ENCODE measurements at regions not wholly inside any gene's neighbourhood (a gene's known extent, or its start where the extent isn't known, plus 50 kb on each side); places are given as distances from the start of the nearest gene placed in this dataset.
"Not testable (repeated sequence)": the region's sequence is repeated elsewhere in the genome, so short reads cannot be mapped to it uniquely, and the experiment has no call there.

DNA sequence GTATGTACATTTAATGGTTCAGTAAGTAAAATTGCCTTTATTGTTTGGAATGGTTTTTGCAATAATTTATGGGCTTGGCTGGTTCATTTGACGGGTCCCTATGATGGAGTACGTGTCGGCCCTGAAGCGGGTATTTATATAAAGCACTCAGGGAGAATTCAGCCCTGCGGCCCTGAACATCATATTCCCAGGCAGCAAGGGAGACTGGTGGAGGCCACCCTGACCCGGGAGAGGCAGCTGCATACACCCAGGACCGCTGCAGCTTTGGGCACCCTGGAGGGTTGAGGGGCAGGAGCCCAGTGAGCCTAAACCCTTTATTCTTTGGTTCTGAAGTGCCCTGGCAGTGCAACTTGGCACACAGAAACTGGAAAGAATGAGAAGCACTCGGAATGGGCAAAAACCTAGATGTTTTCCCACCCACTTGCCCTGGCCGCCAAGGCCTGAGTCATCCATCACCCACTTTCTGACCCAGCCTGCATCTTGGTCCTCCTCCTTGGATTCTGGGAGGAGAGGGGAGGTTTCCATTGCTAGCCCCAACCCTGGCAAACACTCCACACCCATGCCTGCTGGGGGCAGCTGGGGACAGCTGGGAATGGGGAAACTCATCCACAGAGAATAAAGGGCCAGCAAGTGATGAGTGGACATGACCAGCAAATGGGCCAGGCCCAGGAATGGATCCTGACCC is 162.2 kb upstream of the TNRC6C start:
- FAIRE-seq (no peak), DNase-seq (ENCODE audit: extremely low spot score, insufficient read length, low read depth) (no peak)

DNA sequence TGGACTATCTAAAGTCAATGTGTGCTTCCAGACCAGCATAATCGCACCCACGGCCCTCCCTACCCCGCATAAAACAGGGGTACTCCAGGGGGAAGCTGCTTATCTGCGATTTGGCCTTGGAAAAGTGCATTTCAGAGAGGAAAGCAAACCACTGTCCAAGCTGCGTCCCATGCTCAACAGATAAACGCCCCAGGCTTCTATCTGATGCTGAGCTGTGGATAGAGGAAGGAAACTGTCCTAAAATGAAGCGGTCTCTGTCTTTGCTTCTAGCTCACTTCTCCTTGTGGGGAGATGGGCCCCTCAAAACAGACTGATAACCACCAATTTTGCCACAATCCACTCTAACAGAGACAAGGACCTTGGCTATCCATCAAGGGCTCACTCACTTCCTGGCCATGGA is 160.5 kb upstream of the TNRC6C start:
- FAIRE-seq (no peak), DNase-seq (ENCODE audit: extremely low spot score, insufficient read length, low read depth) (no peak)

DNA sequence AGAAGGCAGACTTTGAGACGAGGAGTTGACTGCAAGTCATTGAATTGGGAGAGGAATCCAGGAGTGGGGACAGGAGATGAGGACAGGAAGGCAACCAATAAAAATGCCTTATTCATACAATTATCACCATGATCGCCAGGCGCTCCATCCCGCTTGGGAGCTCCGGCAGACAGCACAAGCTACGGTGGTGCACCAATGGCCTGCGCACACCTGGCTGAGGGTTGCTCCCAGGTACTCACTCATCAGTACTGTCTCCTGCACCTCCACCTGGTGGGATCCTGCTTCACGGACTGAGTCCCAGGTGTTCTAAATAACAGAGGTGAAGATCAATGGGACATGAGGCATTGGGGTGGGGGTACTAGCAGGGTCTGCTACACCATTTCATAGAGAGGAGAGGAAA is 160.0 kb upstream of the TNRC6C start:
- DNase-seq (ENCODE audit: extremely low spot score, insufficient read length, low read depth), result no peak
- no peak for FAIRE-seq

DNA sequence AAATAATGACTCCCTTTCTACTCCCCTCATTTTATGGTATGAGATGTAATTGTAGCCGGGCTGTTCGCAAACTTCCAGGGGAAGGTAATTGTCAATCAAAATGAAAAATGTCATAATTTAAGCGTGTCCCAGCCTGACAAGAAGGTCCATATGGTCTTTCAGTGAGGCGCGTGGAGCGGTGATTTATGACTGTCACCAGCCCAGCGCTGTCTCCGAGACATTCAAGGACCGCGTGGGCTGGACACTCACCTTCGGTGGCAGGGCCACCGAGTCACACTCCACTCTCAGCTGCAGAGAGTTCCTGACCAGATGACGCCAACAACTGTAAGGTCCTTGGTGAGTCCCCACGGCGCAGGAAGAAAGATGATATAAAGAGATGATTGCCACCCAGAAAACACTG is 157.7 kb upstream of the TNRC6C start:
- FAIRE-seq (no peak), DNase-seq (ENCODE audit: extremely low spot score, insufficient read length, low read depth) (no peak)

DNA sequence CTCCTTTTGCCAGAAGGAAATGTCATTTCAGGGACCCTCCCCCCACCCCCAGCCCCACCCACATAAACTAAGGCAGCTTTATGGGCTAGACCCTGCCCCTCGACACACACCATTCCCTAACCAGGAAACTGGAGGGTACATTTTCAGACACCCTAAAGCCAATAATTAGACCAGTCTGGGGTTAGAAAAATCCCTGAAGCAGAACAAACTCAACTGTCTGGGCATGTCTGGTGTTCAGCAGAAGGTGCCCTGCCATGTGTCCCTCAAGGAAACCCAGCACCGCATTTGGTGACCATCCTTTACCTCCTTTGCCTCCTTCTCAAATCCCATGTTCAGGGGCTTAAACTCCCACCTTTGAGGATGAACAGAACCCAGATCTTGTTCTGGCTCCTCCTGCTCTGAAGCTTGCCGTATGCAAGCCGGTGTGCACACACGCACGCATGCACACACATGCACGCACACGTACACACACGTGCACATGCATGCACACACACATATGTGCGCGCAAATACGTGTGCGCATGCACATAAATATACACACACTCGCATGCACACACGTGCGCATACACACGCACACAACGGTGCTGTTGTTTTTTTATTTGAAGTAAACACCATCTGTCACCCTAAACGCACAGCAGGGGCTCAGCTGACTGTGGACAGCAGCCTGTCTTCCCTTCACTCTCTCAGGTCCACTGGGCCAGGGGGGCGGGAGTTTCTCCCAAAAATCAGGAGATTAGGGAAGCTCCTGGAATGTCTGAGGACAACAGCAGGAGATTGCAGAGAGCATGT is 156.8 kb upstream of the TNRC6C start:
- DNase-seq (ENCODE audit: extremely low spot score, insufficient read length, low read depth) (no peak), FAIRE-seq (no peak)

DNA sequence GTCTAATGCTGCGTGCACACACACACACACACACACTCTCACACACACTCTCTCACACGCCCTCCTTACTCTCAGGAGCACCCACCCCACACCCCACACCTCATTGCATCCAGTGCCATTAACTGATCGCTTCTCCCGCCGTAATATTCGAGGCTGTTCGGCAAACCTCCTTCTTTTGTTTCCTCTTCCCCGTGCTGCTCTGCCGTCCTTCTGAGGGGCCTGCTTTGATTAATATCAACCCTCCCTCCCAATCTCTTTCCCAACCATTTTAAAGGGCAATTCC is 156.2 kb upstream of the TNRC6C start:
- no peak for FAIRE-seq
- no peak for DNase-seq (ENCODE audit: extremely low spot score, insufficient read length, low read depth)

DNA sequence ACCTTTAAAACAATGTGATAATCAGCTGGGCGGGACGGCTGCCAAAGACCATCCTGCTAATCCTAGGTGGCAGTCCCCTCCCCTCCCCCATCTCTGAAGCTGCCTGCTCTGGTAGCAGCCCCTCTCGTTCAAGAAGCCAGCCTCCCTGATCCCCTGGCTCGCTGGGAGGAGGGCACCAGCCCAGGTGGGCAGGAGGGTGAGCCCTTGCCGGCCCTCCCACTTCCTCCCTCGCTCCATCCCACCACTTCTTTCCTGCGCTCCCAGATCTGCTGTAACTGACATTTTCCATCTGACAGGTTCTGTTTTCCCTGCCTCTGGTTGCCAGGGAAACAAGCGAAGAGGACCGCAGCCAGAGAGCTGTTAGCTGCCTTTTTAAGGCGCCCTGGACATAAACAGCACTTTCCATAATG is 155.7 kb upstream of the TNRC6C start:
- FAIRE-seq (no peak), DNase-seq (ENCODE audit: extremely low spot score, insufficient read length, low read depth) (no peak)

DNA sequence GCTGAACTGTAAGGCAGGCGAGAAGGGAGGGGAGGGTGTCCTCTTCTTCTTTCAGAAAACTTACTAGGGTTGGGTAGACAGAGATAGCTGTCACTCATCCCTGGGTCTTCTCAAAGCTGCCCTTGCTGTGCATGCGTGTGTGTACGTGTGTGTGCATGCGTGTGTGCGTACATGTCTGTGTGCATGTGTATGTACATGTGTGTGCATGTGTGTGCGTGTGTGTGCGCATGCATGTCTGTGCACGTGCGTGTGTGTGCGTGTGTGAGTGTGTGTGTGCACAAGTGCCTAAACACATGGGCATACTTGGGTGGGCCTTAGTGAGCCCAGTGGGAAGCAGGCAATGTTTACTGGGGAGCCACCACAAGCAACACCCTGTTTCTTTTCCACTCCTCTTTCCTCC is 154.8 kb upstream of the TNRC6C start:
- DNase-seq (ENCODE audit: extremely low spot score, insufficient read length, low read depth) (no peak), FAIRE-seq (no peak)

DNA sequence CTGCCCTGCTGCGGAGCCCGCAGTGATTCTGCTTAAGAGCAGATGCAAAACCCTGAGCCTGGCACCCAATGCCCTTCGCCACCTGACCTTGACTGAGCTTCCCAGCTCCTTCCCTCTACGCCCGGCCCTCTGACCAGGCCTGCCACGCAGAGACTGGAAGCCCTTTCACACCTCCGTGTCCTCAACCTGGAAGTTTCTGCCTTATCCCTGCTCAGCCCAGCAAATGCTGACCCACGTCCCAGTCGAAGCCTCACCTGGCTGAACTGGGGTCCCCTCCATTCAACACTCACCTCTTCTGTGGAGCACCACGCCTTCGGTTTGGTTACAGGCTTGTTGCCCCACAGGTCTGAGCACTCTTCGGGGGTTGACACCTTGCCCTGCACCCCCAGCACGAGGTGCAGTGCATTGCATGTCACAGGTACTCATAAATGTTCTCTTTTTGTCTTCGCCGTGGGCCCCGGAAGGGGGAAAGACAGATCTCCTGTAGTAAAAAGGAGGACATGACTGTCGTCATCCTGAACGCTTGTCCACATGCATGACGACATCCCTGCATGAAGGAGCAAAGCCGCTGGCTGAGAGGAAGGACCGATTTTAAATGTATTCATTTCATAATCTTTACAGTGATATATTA is 153.6 kb upstream of the TNRC6C start:
- DNase-seq (ENCODE audit: extremely low spot score, insufficient read length, low read depth), result no peak
- FAIRE-seq, result no peak

DNA sequence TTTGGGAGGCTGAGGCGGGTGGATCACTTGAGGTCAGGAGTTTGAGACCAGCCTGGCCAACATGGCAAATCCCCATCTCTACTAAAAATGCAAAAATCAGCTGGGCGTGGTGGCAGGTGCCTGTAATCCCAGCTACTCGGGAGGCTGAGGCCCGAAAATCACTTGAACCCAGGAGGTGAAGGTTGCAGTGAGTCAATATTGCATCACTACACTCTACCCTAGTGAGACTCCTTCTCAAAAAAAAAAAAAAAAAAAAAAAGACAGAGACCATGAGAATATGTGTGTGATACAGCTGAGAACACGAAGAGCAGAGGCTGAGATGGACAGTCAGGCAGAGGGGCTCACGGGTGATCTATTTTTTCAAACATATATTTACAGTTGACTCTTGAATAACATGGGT is 152.5 kb upstream of the TNRC6C start:
- DNase-seq (ENCODE audit: extremely low spot score, insufficient read length, low read depth); FAIRE-seq: not testable (repeated sequence)

DNA sequence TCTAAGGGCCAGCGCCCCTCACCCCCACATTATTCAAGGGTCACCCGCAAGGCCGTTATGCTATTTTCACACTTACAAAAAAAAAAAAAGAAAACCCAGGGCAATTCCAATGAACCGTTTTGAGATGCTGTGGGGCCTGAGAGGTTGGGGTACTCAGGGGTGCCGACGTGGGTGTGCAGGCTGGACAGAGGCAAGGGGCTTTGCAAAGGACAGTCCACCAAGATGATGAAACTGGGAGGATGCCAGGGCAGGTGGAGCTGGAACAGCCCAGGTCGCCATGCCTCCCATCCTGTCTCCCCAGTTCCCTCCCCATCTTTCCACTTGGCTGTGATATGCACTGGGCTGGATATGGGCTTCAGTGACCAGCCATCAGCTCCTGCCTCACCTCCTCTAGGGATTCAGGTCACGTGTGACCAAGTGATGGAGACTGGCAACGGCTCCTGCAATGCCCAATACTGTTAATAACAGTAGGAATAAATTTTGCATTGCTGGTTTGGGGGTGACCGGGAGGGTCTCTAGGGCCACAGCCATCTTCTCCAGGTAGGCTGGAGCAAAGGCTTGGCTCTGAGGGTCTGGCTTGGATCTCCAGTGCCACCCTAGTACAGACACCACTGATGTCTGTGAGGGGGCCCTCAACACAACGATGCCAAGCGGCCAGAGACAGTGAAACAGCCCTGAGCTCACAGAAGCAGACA is 151.3 kb upstream of the TNRC6C start:
- DNase-seq (ENCODE audit: extremely low spot score, insufficient read length, low read depth) (no peak), FAIRE-seq (no peak)

DNA sequence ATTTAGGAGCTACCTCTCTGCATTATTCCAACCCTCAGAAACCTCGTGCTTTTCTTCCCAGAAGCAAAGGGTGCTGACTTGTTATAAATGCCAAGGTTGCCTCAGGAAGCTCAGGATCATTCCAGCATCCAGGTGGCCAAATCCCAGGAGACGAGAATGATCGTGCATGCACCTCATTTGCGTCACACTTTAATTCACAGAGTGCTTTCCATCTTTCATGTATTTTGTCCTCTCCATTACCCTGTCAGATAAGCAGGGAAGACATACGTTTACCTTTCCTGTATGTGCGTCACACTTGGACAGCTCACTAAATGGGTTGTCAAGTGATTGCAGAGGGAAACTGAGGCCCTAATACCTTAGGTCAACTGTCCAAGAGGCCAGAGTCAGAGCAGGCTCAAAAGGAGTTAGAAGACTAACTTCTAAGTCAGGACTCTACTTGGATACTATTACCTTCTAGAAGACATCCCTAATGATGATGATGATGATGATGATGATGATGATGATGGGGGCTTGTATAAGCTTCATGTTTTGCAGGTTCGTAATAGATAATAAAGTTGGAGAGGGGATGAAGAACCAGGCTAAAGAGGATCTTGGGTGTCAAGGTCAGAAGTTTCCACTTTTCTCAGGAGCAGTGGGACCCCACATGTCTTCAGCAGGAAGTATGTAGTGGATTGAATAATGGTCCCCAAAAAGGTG is 150.6 kb upstream of the TNRC6C start:
- FAIRE-seq, result no peak
- DNase-seq (ENCODE audit: extremely low spot score, insufficient read length, low read depth), result no peak

DNA sequence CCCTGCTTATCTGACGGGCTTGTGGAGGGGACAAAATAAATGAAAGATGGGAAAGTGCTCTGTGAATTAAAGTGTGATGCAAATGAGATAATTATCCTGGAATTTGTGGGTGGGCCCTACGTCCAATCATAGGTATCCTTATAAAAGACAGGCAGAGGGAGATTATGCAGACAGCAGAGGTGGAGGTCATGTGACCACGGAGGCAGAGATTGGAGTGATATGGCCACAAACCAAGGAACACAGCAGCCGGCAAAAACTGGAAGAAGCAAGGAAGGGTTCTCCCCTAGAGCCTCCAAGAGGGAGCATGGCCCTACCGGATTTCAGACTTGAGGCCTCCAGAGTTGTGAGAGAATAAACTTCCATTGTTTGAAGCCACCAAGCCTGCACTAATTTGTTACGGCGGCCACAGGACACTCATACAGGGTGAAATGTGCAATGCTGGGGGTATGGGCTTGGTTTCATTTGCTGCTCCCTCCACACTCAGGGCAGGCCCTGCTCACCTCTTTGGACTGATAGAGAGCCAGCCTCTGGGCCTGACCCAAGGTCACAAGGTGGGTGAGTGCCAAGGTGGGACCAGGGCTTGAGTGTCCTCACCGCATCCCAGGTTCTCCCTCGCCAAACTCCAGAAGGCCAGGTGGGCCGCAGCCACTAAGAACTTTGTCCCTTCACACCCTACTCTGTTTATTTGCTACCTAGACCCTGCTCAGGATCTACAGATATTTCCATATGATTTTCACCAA is 149.6 kb upstream of the TNRC6C start:
- FAIRE-seq (no peak), DNase-seq (ENCODE audit: extremely low spot score, insufficient read length, low read depth) (no peak)

DNA sequence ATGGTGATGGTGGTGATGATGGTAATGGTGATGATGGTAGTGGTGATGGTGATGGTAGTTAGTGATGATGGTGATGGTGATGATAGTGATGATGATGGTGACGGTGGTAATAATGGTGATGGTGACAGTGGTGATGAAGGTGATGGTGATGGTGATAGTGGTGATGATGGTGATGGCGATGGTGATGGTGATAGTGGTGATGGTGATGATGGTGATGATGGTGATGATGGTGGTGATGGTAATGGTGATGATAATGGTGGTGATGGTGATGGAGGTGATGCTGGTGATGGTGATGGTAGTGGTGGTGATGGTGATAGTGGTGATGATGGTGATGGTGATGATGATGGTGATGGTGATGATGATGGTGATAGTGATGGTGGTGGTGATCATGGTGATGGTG is 148.7 kb upstream of the TNRC6C start:
- FAIRE-seq, result no peak

DNA sequence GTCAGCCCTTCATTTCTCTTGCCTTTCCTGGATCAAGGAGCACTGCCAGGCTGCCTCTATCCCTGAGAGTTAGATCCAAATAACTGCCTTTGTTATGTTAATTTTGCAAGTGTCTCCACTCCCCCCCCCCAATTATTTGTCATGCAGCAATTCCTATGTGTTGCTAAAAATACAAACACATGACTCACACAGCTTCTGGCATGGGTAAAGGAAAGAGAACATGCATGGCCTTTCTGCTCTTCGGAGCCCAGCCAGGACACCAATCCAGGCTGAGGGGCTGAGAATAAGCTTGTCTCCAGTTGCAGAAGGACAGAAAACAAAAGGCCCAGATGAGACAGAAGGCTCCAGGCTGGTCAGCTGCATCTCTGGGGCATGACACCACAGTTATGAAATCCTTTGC is 148.0 kb upstream of the TNRC6C start:
- no peak for FAIRE-seq

More for the DNA sequence above, 148.7 kb upstream of the TNRC6C start:
- DNase-seq (ENCODE audit: extremely low spot score, insufficient read length, low read depth), result no peak

DNA sequence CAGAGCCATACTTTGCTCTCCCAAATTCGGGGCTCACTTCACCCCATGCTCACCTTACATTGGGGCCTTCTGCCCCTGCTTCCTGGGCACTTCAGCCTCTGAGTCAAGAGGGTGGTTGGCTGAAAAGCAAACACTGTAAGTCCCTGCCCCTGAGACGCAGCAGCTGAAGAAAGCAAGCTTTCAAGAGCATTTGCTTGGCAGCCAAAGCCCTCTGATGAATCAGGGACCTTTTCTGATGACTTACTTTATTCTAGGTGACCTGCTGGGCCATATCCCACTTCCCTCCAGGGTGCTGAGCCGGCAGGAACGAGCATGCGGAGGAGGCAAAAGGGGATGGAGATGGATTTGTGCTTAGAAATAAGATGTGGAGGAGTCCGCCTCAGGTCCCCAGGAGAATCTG is 147.0 kb upstream of the TNRC6C start:
- FAIRE-seq, result no peak
- DNase-seq (ENCODE audit: extremely low spot score, insufficient read length, low read depth), result no peak

More for the DNA sequence above, 148.0 kb upstream of the TNRC6C start:
- DNase-seq (ENCODE audit: extremely low spot score, insufficient read length, low read depth), result no peak

DNA sequence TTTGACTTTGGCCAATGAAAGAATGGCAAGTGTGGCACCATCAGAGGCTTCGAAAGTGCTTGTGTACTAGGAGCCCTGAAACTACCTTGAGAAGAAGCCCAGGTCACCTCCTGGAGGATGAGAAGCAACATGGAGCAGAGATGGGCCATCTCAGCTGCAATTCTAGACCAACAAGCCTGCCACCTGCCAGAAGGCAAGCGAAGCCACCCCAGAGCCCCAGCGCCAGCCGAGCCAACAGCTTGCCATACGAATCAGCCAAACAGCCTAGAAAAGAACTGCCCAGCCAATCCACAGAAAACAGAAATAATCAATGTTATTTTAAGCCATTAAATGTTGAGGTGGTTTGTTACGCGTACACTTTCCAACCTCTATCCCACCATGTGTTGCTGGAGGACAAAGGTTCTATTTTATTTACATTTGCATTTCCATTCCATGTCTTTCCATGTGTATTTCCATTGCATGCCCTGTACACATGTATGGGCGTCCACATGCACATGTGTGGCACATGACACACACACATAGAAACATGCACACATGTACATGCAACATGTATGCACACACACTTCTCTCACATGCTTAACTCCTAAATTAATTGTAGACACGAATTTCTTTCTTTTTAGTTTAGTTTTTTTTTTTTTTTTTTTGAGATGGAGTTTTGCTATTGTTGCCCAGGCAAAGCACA is 144.3 kb upstream of the TNRC6C start:
- no peak for DNase-seq (ENCODE audit: extremely low spot score, insufficient read length, low read depth)
- FAIRE-seq, result no peak

DNA sequence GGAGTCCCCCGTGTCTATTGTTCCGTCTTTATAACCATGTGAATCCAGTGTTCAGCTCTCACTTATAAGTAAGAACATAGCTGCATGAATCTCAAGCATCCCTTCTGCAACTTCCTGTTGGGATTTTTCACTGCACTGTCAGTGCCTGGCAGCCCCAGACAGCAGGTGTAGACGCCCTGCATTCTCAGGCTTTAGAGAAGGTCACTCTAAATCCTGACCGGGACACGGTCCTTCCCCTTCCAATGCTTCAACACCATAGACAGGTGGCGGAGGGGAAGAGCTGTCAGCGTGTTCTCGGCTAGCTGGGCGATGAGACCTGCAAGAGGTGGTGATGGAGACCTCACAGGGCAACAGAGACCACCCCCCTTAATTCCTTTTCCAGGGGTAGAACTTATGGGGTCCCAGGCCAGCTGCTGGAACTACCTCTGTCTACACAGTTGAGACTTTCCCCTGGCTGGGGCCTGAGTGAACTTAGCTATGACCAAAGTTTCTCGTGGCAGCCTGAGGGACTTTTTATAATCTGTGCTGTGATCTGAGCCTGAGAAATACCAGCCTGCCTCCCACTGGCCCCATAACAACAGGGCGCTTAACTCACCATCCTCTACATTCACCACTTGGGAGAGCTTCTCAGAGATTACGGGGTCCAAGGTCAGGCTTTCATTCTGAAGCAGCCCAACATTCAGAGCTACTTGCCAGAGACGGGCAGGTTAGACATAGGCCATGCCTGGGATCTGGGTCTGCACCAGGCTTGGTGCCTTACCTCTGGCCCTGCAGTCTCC is 143.2 kb upstream of the TNRC6C start:
- FAIRE-seq (no peak), DNase-seq (ENCODE audit: extremely low spot score, insufficient read length, low read depth) (no peak)
